Breast epithelium (tissue), 4 donors: ENCODE measurements at regions not wholly inside any gene's neighbourhood (a gene's known extent, or its start where the extent isn't known, plus 50 kb on each side); places are given as distances from the start of the nearest gene placed in this dataset.

ENCODE experiments used
- DNase-seq, 2 donors: peaks; one replicate each; pipeline ENCODE4 v3.0.0-alpha.2; 2019; ENCODE audit warnings: low spot score in 2 of 2
- H3K27ac ChIP-seq, 2 donors: fragments of 200-600 bp; sonication (generic) in 1 of 2; one replicate each; pipeline ENCODE4 v1.5.1; 2016 to 2019; ENCODE audit warnings: mild to moderate bottlenecking in 1 of 2
- H3K27me3 ChIP-seq, 2 donors: fragments of 200-600 bp; sonication (generic) in 1 of 2; one replicate each; pipeline versions ENCODE4 v1.5.1 to v1.6.0; 2017 to 2019; ENCODE audit warnings: control low read depth in 1 of 2, mild to moderate bottlenecking in 1 of 2
- H3K36me3 ChIP-seq: fragments of 200-600 bp; one replicate; pipeline ENCODE4 v1.5.1; 2019
- H3K4me1 ChIP-seq, 2 donors: fragments of 200-600 bp; sonication (generic); one replicate each; pipeline ENCODE4 v1.5.1; 2016 to 2019; ENCODE audit warnings: control low read depth in 1 of 2
- H3K4me3 ChIP-seq, 3 donors: fragments of 200-600 bp; sonication (generic); 1 replicate in 2 of 3; 2 replicates in 1 of 3; pipeline ENCODE4 v1.5.1; 2016 to 2019; ENCODE audit warnings: mild to moderate bottlenecking in 3 of 3, moderate library complexity in 2 of 3
- H3K9me3 ChIP-seq, 2 donors: fragments of 200-600 bp; sonication (generic) in 1 of 2; one replicate each; pipeline ENCODE4 v1.5.1; 2016 to 2019; ENCODE audit warnings: control low read depth in 1 of 2
- POLR2A ChIP-seq: fragments of 450-650 bp; IDR thresholded peaks from one replicate; pipeline ENCODE4 v1.6.1; 2016; ENCODE audit warnings: antibody characterized with exemption, mild to moderate bottlenecking, moderate library complexity
- POLR2AphosphoS5 ChIP-seq, 3 donors: sonication (generic); formaldehyde crosslinking; IDR thresholded peaks; one replicate each; pipeline ENCODE4 v1.6.1; 2017; ENCODE audit warnings: antibody characterized with exemption in 3 of 3
- intact Hi-C: fragments of 100-400 bp; cut with DNase I; formaldehyde crosslinking; loops from one replicate; pipeline ENCODE4 v1.15.1; 2023; ENCODE audit warnings: low total_unique reads
- TF ChIP-seq, protein P1 (sequence below), 3 donors: fragments of 450-650 bp; IDR thresholded peaks; one replicate each; pipeline ENCODE4 v1.5.1; 2016 to 2017; ENCODE audit warnings: antibody characterized with exemption in 3 of 3, mild to moderate bottlenecking in 3 of 3, moderate library complexity in 3 of 3

DNA sequence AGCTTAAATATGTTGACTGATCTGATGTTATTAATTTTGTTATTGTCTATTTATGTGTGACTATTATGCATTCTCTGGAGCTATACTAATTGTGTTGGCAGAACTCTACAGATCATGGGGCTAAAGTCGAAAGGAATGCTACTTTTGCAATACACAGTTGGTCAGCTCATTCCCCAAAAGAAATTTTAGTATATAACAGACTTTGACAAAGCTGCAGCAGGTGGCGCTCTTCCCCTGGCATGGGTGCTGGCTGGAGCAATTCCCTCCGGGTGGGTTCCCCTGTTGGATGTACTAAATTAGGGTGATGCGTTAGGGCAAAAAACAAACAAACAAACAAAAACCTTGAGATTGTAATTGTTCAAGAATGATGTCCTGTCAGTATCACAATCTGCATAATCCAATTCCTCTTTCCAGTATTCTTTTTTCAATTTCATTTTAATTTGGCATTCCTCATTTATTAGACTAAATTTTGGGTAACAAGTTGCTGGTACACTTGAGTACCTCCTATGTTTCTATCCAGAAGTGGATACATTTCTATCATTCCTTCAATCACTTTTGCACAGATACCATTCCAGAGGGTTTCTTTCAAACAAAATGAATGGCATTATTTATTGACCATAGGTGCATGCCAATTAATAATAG is 322.8 kb upstream of the EDNRB start:
- TF ChIP-seq, protein P1, sequence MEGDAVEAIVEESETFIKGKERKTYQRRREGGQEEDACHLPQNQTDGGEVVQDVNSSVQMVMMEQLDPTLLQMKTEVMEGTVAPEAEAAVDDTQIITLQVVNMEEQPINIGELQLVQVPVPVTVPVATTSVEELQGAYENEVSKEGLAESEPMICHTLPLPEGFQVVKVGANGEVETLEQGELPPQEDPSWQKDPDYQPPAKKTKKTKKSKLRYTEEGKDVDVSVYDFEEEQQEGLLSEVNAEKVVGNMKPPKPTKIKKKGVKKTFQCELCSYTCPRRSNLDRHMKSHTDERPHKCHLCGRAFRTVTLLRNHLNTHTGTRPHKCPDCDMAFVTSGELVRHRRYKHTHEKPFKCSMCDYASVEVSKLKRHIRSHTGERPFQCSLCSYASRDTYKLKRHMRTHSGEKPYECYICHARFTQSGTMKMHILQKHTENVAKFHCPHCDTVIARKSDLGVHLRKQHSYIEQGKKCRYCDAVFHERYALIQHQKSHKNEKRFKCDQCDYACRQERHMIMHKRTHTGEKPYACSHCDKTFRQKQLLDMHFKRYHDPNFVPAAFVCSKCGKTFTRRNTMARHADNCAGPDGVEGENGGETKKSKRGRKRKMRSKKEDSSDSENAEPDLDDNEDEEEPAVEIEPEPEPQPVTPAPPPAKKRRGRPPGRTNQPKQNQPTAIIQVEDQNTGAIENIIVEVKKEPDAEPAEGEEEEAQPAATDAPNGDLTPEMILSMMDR (IDR thresholded peaks at IDR 0.05): peak in 1 of 3 donors; percentile 11
- no peak for TF ChIP-seq POLR2AphosphoS5 (IDR thresholded peaks at IDR 0.05)
- intact Hi-C loops: no loop called here
- Histone ChIP-seq H3K4me1 (no peaks in the 10 kb centered on the region), H3K36me3 (no peaks in the 10 kb centered on the region), H3K27ac (no peak overlapping the region), H3K27me3 (no peaks in the 10 kb centered on the region), H3K4me3 (no peak overlapping the region), H3K9me3 (no peaks in the 10 kb centered on the region)
- no peak for DNase-seq

GRCh38 chr13:78239714-78240113 is 321.1 kb upstream of the EDNRB start:
- H3K4me3 ChIP-seq: no peak overlapping the region
- no peaks in the 10 kb centered on the region for H3K9me3 ChIP-seq
- no peaks in the 10 kb centered on the region for H3K27me3 ChIP-seq
- H3K4me1 ChIP-seq: no peaks in the 10 kb centered on the region
- intact Hi-C loops: no loop called here
- H3K36me3 ChIP-seq: no peaks in the 10 kb centered on the region
- no peak for DNase-seq
- H3K27ac ChIP-seq: no peak overlapping the region
- TF ChIP-seq, protein P1 (IDR thresholded peaks at IDR 0.05): no peak
- TF ChIP-seq POLR2A (no peak), POLR2AphosphoS5 (IDR thresholded peaks at IDR 0.05) (no peak)

DNA sequence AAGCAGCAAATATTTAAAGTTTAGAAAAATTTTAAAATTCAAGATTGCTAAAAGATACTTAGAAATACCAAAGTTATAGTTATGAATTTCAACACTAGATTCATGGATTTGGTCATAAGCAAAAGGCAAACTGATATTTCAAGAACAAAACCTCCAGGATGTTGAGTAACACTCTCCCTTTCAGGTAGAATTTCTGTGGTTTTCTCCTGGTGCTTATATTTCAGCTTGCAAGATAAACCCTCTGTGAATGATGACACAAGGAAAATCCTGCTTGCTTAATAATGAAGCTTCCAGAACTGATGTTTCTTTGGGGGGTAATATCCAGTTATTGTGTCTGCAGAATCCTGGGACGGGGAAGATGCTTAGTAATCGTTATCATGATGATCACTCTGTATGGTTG is 320.3 kb upstream of the EDNRB start:
- intact Hi-C loops: no loop called here
- TF ChIP-seq, protein P1 (IDR thresholded peaks at IDR 0.05): no peak
- no peak for TF ChIP-seq POLR2A
- TF ChIP-seq POLR2AphosphoS5 (IDR thresholded peaks at IDR 0.05): no peak
- H3K27ac ChIP-seq: no peak overlapping the region
- no peak overlapping the region for H3K4me3 ChIP-seq
- no peaks in the 10 kb centered on the region for H3K9me3 ChIP-seq
- H3K27me3 ChIP-seq: no peaks in the 10 kb centered on the region
- H3K36me3 ChIP-seq: no peaks in the 10 kb centered on the region
- DNase-seq: no peak
- H3K4me1 ChIP-seq: no peaks in the 10 kb centered on the region

DNA sequence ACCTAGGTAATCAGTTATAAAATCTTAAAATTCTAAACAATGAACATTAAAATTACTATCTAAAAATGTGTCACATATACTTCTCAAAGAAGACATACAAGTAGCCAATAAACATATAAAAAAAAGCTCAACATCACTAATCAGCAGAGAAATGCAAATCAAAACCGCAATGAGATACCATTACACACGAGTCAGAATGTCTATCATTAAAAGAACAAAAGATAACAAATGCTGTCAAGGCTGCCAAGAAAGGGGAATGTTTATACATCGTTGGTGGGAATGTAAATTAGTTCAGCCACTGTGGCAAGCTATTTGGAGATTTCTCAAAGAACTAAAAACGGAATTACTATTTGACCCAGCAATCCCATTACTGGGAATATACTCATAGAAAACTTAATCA is 310.3 kb upstream of the EDNRB start:
- Histone ChIP-seq H3K27ac (no peak overlapping the region), H3K27me3 (no peaks in the 10 kb centered on the region), H3K4me1 (no peaks in the 10 kb centered on the region), H3K4me3 (no peak overlapping the region), H3K9me3 (no peaks in the 10 kb centered on the region), H3K36me3 (no peaks in the 10 kb centered on the region)
- no peak for DNase-seq
- TF ChIP-seq POLR2A: no peak
- TF ChIP-seq, protein P1 (IDR thresholded peaks at IDR 0.05): no peak
- TF ChIP-seq POLR2AphosphoS5 (IDR thresholded peaks at IDR 0.05): no peak
- intact Hi-C loops: no loop called here

- DNase-seq: no peak
- H3K27ac ChIP-seq: no peak overlapping the region
- intact Hi-C loops: no loop called here
- no peaks in the 10 kb centered on the region for H3K27me3 ChIP-seq
- H3K36me3 ChIP-seq: no peaks in the 10 kb centered on the region
- H3K4me1 ChIP-seq: no peaks in the 10 kb centered on the region
- no peak overlapping the region for H3K4me3 ChIP-seq
- no peak for TF ChIP-seq POLR2AphosphoS5 (IDR thresholded peaks at IDR 0.05)
- no peaks in the 10 kb centered on the region for H3K9me3 ChIP-seq
These were observed 309.6 kb upstream of the EDNRB start for GRCh38 chr13:78228211-78228610.

GRCh38 chr13:78227709-78228108 is 309.1 kb upstream of the EDNRB start:
- no peaks in the 10 kb centered on the region for H3K27me3 ChIP-seq
- no peaks in the 10 kb centered on the region for H3K36me3 ChIP-seq
- TF ChIP-seq, protein P1 (IDR thresholded peaks at IDR 0.05): no peak
- no peak for TF ChIP-seq POLR2A
- TF ChIP-seq POLR2AphosphoS5 (IDR thresholded peaks at IDR 0.05): no peak
- H3K27ac ChIP-seq: no peak overlapping the region
- no peaks in the 10 kb centered on the region for H3K4me1 ChIP-seq
- intact Hi-C loops: no loop called here
- H3K4me3 ChIP-seq: no peak overlapping the region
- no peaks in the 10 kb centered on the region for H3K9me3 ChIP-seq
- no peak for DNase-seq
